Ishikawa (cell line): ENCODE measurements at regions not wholly inside any gene's neighbourhood (a gene's known extent, or its start where the extent isn't known, plus 50 kb on each side); places are given as distances from the start of the nearest gene placed in this dataset.

Experiments used
- EGR1 ChIP-seq: IDR thresholded peaks from 2 replicates; pipeline ENCODE4 v1.6.1; 2012
- RAD21 ChIP-seq: IDR thresholded peaks from 2 replicates; pipeline ENCODE4 v1.6.1; 2012; ENCODE audit warnings: low read depth
- TEAD4 ChIP-seq: IDR thresholded peaks from 2 replicates; pipeline ENCODE4 v1.6.1; 2012
- YY1 ChIP-seq: IDR thresholded peaks from 2 replicates; pipeline ENCODE4 v1.6.1; 2012; ENCODE audit warnings: low read depth
- ZBTB7A ChIP-seq: IDR thresholded peaks from 2 replicates; pipeline ENCODE4 v1.6.1; 2012; ENCODE audit warnings: low read depth
- TF ChIP-seq, protein P1 (sequence below): IDR thresholded peaks from 2 replicates; pipeline ENCODE4 v1.6.1; 2012; ENCODE audit warnings: low read depth, mild to moderate bottlenecking
- TF ChIP-seq, protein P2 (sequence below): IDR thresholded peaks from 2 replicates; pipeline ENCODE4 v1.6.1; 2012
- TF ChIP-seq, protein P3 (sequence below): IDR thresholded peaks from 2 replicates; pipeline ENCODE4 v1.6.1; 2012

DNA sequence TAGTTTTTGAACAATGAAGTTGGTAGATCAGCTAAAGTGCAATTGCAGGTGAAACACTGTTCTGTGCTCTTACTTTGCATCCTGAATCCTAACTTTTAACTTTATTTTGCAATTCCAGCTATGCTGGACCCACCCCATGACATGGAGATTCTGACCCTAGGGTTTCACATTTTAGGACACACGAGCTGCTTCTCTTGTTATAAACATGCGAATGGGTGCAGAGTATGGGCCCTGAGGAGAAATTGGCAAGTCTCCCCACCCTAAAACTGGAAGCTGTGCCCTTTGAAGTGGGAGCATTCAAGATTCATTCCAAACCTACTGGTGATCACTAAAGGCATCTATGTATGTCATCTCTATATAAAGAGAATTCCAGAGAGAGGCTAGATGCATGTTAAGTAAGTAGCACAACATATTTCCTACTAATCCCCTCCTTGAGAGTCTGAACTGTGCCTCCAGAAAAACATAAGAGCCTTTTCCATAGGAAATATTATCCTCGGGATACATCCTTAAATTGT is 794.3 kb upstream of the ZEB2 start:
- no peak for TF ChIP-seq RAD21
- no peak for TF ChIP-seq EGR1
- TF ChIP-seq TEAD4, result no peak
- no peak for TF ChIP-seq ZBTB7A
- TF ChIP-seq YY1, result no peak
- TF ChIP-seq, protein P1, sequence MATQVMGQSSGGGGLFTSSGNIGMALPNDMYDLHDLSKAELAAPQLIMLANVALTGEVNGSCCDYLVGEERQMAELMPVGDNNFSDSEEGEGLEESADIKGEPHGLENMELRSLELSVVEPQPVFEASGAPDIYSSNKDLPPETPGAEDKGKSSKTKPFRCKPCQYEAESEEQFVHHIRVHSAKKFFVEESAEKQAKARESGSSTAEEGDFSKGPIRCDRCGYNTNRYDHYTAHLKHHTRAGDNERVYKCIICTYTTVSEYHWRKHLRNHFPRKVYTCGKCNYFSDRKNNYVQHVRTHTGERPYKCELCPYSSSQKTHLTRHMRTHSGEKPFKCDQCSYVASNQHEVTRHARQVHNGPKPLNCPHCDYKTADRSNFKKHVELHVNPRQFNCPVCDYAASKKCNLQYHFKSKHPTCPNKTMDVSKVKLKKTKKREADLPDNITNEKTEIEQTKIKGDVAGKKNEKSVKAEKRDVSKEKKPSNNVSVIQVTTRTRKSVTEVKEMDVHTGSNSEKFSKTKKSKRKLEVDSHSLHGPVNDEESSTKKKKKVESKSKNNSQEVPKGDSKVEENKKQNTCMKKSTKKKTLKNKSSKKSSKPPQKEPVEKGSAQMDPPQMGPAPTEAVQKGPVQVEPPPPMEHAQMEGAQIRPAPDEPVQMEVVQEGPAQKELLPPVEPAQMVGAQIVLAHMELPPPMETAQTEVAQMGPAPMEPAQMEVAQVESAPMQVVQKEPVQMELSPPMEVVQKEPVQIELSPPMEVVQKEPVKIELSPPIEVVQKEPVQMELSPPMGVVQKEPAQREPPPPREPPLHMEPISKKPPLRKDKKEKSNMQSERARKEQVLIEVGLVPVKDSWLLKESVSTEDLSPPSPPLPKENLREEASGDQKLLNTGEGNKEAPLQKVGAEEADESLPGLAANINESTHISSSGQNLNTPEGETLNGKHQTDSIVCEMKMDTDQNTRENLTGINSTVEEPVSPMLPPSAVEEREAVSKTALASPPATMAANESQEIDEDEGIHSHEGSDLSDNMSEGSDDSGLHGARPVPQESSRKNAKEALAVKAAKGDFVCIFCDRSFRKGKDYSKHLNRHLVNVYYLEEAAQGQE, result no peak
- TF ChIP-seq, protein P2, sequence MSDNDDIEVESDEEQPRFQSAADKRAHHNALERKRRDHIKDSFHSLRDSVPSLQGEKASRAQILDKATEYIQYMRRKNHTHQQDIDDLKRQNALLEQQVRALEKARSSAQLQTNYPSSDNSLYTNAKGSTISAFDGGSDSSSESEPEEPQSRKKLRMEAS, result no peak
- TF ChIP-seq, protein P3, sequence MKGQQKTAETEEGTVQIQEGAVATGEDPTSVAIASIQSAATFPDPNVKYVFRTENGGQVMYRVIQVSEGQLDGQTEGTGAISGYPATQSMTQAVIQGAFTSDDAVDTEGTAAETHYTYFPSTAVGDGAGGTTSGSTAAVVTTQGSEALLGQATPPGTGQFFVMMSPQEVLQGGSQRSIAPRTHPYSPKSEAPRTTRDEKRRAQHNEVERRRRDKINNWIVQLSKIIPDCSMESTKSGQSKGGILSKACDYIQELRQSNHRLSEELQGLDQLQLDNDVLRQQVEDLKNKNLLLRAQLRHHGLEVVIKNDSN, result no peak
